Activated CD8-positive, alpha-beta T cell treated with anti-CD3 and anti-CD28 coated beads, Interleukin-2, amount 10 ng/mL, durations not matched to agents 7 days and 5 days (primary cell): ENCODE measurements at regions not wholly inside any gene's neighbourhood (a gene's known extent, or its start where the extent isn't known, plus 50 kb on each side); places are given as distances from the start of the nearest gene placed in this dataset.

Experiments
- ATAC-seq: fragments of 150-1000 bp; cut with Tn5 transposase; one replicate; pipeline ENCODE4 v1.10.0; 2021; ENCODE audit warnings: moderate library complexity
- CTCF ChIA-PET: fragments of 350-600 bp; sonication (Branson Sonifier 250); formaldehyde crosslinking; loops from one replicate; lab custom pipeline; 2021; ENCODE audit warnings: antibody characterized with exemption; lab: Charles Lee
- POLR2A ChIA-PET: fragments of 350-600 bp; sonication (Branson Sonifier 250); formaldehyde crosslinking; loops from one replicate; lab custom pipeline; 2021; ENCODE audit warnings: antibody characterized with exemption; lab: Charles Lee
- DNase-seq: peaks from one replicate; pipeline ENCODE4 v3.0.0-alpha.2; 2020
- H3K27ac Mint-ChIP-seq: one replicate; pipeline ENCODE4 v1.8.0; 2021; ENCODE audit warnings: mild to moderate bottlenecking, mixed read lengths
- H3K27me3 Mint-ChIP-seq: one replicate; pipeline ENCODE4 v1.8.0; 2021; ENCODE audit warnings: low read depth, mixed read lengths
- H3K36me3 Mint-ChIP-seq: one replicate; pipeline ENCODE4 v1.8.0; 2021; ENCODE audit warnings: low read depth, mixed read lengths
- H3K4me1 Mint-ChIP-seq: one replicate; pipeline ENCODE4 v1.8.0; 2021; ENCODE audit warnings: low read depth, mixed read lengths
- H3K4me3 Mint-ChIP-seq: one replicate; pipeline ENCODE4 v1.8.0; 2021; ENCODE audit warnings: mild to moderate bottlenecking, mixed read lengths
- H3K9me3 Mint-ChIP-seq: one replicate; pipeline ENCODE4 v1.8.0; 2022; ENCODE audit warnings: mixed read lengths; ENCODE audit not compliant: insufficient read depth

GRCh38 chr13:48595431-48596429 lies 58.0 kb upstream of the CYSLTR2 start:
- ATAC-seq, result peak; percentile 96
- POLR2A ChIA-PET, result no interaction called here
- Mint-ChIP-seq H3K4me3 (no peak overlapping the region), H3K36me3 (no peaks in the 10 kb centered on the region), H3K9me3 (no peaks in the 10 kb centered on the region), H3K27ac (no peak overlapping the region), H3K27me3 (peaks cover 6% of the 10 kb centered on the region), H3K4me1 (no peaks in the 10 kb centered on the region)
- peak; percentile 75 for DNase-seq
- CTCF ChIA-PET, result interaction anchor here (0.6 to 9.6 kb wide), 10 partner anchors 9 to 174 kb away, joined by 3 to 100 read pairs (median 3); no protein-coding TSS in a partner anchor

GRCh38 chr13:48600374-48601364 lies 53.1 kb upstream of the CYSLTR2 start:
- POLR2A ChIA-PET, result no interaction called here
- no peaks in the 10 kb centered on the region for H3K36me3 Mint-ChIP-seq
- no peak overlapping the region for H3K4me3 Mint-ChIP-seq
- CTCF ChIA-PET, result interaction anchor here (9.6 kb wide), 1 partner anchor 169 kb away, joined by 100 read pairs; no protein-coding TSS in a partner anchor
- peak; percentile 10 for DNase-seq
- peaks cover 6% of the 10 kb centered on the region for H3K4me1 Mint-ChIP-seq
- H3K9me3 Mint-ChIP-seq, result no peaks in the 10 kb centered on the region
- no peak for ATAC-seq
- peaks cover 5% of the 10 kb centered on the region for H3K27me3 Mint-ChIP-seq
- no peak overlapping the region for H3K27ac Mint-ChIP-seq

GRCh38 chr13:48602296-48603016 lies 51.3 kb upstream of the CYSLTR2 start:
- POLR2A ChIA-PET, result no interaction called here
- DNase-seq (peak; percentile 23), ATAC-seq (no peak)
- Mint-ChIP-seq H3K36me3 (no peaks in the 10 kb centered on the region), H3K4me1 (peaks cover 6% of the 10 kb centered on the region), H3K9me3 (no peaks in the 10 kb centered on the region), H3K27me3 (peaks cover 14% of the 10 kb centered on the region), H3K27ac (no peak overlapping the region), H3K4me3 (no peak overlapping the region)
- CTCF ChIA-PET, result no interaction called here

GRCh38 chr13:48603375-48603774 lies 50.4 kb upstream of the CYSLTR2 start:
- no peak for DNase-seq
- Mint-ChIP-seq H3K36me3 (no peaks in the 10 kb centered on the region), H3K27me3 (peaks cover 18% of the 10 kb centered on the region), H3K9me3 (no peaks in the 10 kb centered on the region), H3K4me1 (peaks cover 6% of the 10 kb centered on the region), H3K4me3 (no peak overlapping the region), H3K27ac (no peak overlapping the region)
- ChIA-PET POLR2A (no interaction called here), CTCF (no interaction called here)
- ATAC-seq, result no peak
